GM12878 (cell line): ENCODE measurements at regions not wholly inside any gene's neighbourhood (a gene's known extent, or its start where the extent isn't known, plus 50 kb on each side); places are given as distances from the start of the nearest gene placed in this dataset.

Source experiments
- ATAC-seq: fragments of 200-7000 bp; cut with Tn5 transposase; 3 replicates; pipeline ENCODE4 v1.9.1; 2020; ENCODE audit warnings: mild to moderate bottlenecking, moderate library complexity
- BruUV-seq: library from RNA; stranded (reverse); fragments of 400-500 nt; replicated peaks from 2 replicates; lab custom pipeline; 2021; lab: Mats Ljungman, UMichigan
- CTCF ChIA-PET: fragments of 300-600 bp; sonication (Branson Sonifier 250); formaldehyde crosslinking; extraction: SDS; loops from one replicate; lab custom pipeline; 2021; ENCODE audit warnings: inconsistent platforms; lab: Yijun Ruan, JAX
- POLR2A ChIA-PET: fragments of 350-600 bp; formaldehyde crosslinking; extraction: SDS; loops from one replicate; lab custom pipeline; 2021; ENCODE audit warnings: inconsistent platforms; lab: Charles Lee
- RAD21 ChIA-PET: fragments of 300-600 bp; sonication (Branson Sonifier 250); formaldehyde crosslinking; loops from one replicate; lab custom pipeline; 2023; ENCODE audit warnings: antibody characterized with exemption; ENCODE audit not compliant: unreplicated experiment; lab: Charles Lee
- SMC1A ChIA-PET: fragments of 300-600 bp; sonication (Branson Sonifier 250); formaldehyde crosslinking; loops from one replicate; lab custom pipeline; 2023; ENCODE audit not compliant: unreplicated experiment, uncharacterized antibody; lab: Charles Lee
- DNase-seq: peaks from one replicate; pipeline ENCODE4 v3.0.0-alpha.2; 2011; ENCODE audit warnings: low read depth, low spot score
- FAIRE-seq: peaks from 3 replicates; lab custom pipeline; 2011; peaks lifted over from hg19 to GRCh38; lab: Jason Lieb, UNC
- H2AFZ ChIP-seq: 2 replicates; pipeline ENCODE4 v1.6.0; 2011; ENCODE audit warnings: low read depth, low read length, control low read depth; ENCODE audit not compliant: control insufficient read depth
- H3K27ac ChIP-seq: 2 replicates; pipeline ENCODE4 v1.5.1; 2011; ENCODE audit warnings: control low read depth; ENCODE audit not compliant: control insufficient read depth, insufficient read depth
- H3K27me3 ChIP-seq, 2 experiments: replicated peaks in 1 of 2; 2 replicates each; pipeline versions ENCODE4 v1.6.0 to v1.6.1; 2011; ENCODE audit warnings: low read length in 1 of 2; ENCODE audit not compliant: control insufficient read depth in 2 of 2, insufficient read depth in 2 of 2
- H3K36me3 ChIP-seq, 2 experiments: 2 replicates each; pipeline ENCODE4 v1.5.1; 2011; ENCODE audit warnings: low read length in 1 of 2; ENCODE audit not compliant: control insufficient read depth in 2 of 2, insufficient read depth in 2 of 2
- H3K4me1 ChIP-seq: 2 replicates; pipeline ENCODE4 v1.6.1; 2011; ENCODE audit warnings: mild to moderate bottlenecking, low read length, moderate library complexity, mixed read lengths; ENCODE audit not compliant: control insufficient read depth, insufficient read depth
- H3K4me2 ChIP-seq: 2 replicates; pipeline ENCODE4 v1.6.0; 2011; ENCODE audit warnings: control low read depth; ENCODE audit not compliant: control insufficient read depth, insufficient read depth
- H3K4me3 ChIP-seq: fragments of 200-600 bp; sonication (generic); 2 replicates; pipeline ENCODE4 v1.5.1; 2016
- H3K79me2 ChIP-seq: 2 replicates; pipeline ENCODE4 v1.6.0; 2011; ENCODE audit warnings: low read length; ENCODE audit not compliant: control insufficient read depth, insufficient read depth
- H3K9ac ChIP-seq: 2 replicates; pipeline ENCODE4 v1.8.0; 2011; ENCODE audit warnings: low read length, control low read depth, mixed read lengths; ENCODE audit not compliant: control insufficient read depth, insufficient read depth
- H3K9me3 ChIP-seq: replicated peaks from 3 replicates; pipeline ENCODE4 v1.5.1; 2011; ENCODE audit warnings: mild to moderate bottlenecking, low read length; ENCODE audit not compliant: control insufficient read depth, insufficient read depth
- H4K20me1 ChIP-seq: 2 replicates; pipeline ENCODE4 v1.6.0; 2011; ENCODE audit not compliant: control insufficient read depth, insufficient read depth
- BCL11A ChIP-seq: IDR thresholded peaks from 2 replicates; pipeline ENCODE4 v1.6.1; 2011; ENCODE audit warnings: low read depth, low read length
- CHD1 ChIP-seq: IDR thresholded peaks from 2 replicates; pipeline ENCODE4 v1.6.1; 2012; ENCODE audit warnings: low read depth, low read length, improper control_type of control experiment
- CHD4 ChIP-seq: fragments of 200-600 bp; sonication (generic); IDR thresholded peaks from 2 replicates; pipeline ENCODE4 v1.6.1; 2016; ENCODE audit warnings: mild to moderate bottlenecking
- CTCF ChIP-seq, 3 experiments: IDR thresholded peaks in 2 of 3; conservative IDR thresholded peaks in 1 of 3; 2 replicates each; pipeline ENCODE4 v1.5.1; 2011; ENCODE audit warnings: low read depth in 3 of 3, low read length in 3 of 3, mild to moderate bottlenecking in 3 of 3, control low read depth in 2 of 3, moderate library complexity in 2 of 3, inconsistent platforms in 1 of 3, mixed read lengths in 1 of 3; ENCODE audit not compliant: control insufficient read depth in 2 of 3, insufficient read depth in 1 of 3; ENCODE audit errors: extremely low read depth in 1 of 3
- DPF2 ChIP-seq: fragments of 450-650 bp; IDR thresholded peaks from 2 replicates; pipeline ENCODE4 v1.6.1; 2017; ENCODE audit warnings: mild to moderate bottlenecking
- E2F4 ChIP-seq: IDR thresholded peaks from 2 replicates; pipeline ENCODE4 v1.6.1; 2012; ENCODE audit warnings: low read depth, low read length, improper control_type of control experiment
- MYC ChIP-seq: IDR thresholded peaks from 2 replicates; pipeline ENCODE4 v1.6.1; 2011; ENCODE audit warnings: mild to moderate bottlenecking, low read length, moderate library complexity, inconsistent platforms; ENCODE audit not compliant: insufficient read depth, insufficient replicate concordance, insufficient read length, severe bottlenecking
- POLR2AphosphoS5 ChIP-seq: IDR thresholded peaks from 2 replicates; pipeline ENCODE4 v1.6.1; 2011; ENCODE audit warnings: mild to moderate bottlenecking, low read length, inconsistent platforms
- RAD21 ChIP-seq: IDR thresholded peaks from 2 replicates; pipeline ENCODE4 v1.6.1; 2011; ENCODE audit warnings: mild to moderate bottlenecking, low read depth, low read length, moderate library complexity; ENCODE audit not compliant: insufficient read depth
- SIN3A ChIP-seq: IDR thresholded peaks from 2 replicates; pipeline ENCODE4 v1.6.1; 2012; ENCODE audit warnings: low read depth, low read length, improper control_type of control experiment
- STAT1 ChIP-seq: fragments of 450-650 bp; conservative IDR thresholded peaks from 2 replicates; pipeline ENCODE4 v1.6.1; 2014; ENCODE audit warnings: antibody characterized with exemption, mild to moderate bottlenecking
- TCF12 ChIP-seq: IDR thresholded peaks from 2 replicates; pipeline ENCODE4 v1.6.1; 2011; ENCODE audit warnings: low read depth, mild to moderate bottlenecking, low read length
- TCF7 ChIP-seq: IDR thresholded peaks from 2 replicates; pipeline ENCODE4 v1.6.1; 2014; ENCODE audit warnings: antibody characterized with exemption, borderline replicate concordance
- ZNF217 ChIP-seq: fragments of 450-650 bp; IDR thresholded peaks from 2 replicates; pipeline ENCODE4 v1.6.1; 2017; ENCODE audit warnings: antibody characterized with exemption, mild to moderate bottlenecking
- WGBS: methylation state at CpG from one replicate; pipeline ENCODE4 v1.1.6; 2016; ENCODE audit warnings: low lambda C conversion rate; ENCODE audit not compliant: insufficient replicate concordance, insufficient coverage; ENCODE audit errors: missing lambda C conversion rate; 5-methylcytosine and 5-hydroxymethylcytosine counted together
- in situ Hi-C: fragments of 300-500 bp; cut with MboI; formaldehyde crosslinking; loops from 9 replicates; pipeline ENCODE4 v1.14.3; 2018; ENCODE audit warnings: mixed read lengths
- intact Hi-C: fragments of 100-400 bp; cut with micrococcal nuclease; formaldehyde crosslinking; loops from one replicate; pipeline ENCODE4 v1.14.2; 2022; ENCODE audit not compliant: unreplicated experiment
- TF ChIP-seq, protein P1 (sequence below): IDR thresholded peaks from 2 replicates; pipeline ENCODE4 v1.6.1; 2012; ENCODE audit warnings: low read length, inconsistent platforms

DNA sequence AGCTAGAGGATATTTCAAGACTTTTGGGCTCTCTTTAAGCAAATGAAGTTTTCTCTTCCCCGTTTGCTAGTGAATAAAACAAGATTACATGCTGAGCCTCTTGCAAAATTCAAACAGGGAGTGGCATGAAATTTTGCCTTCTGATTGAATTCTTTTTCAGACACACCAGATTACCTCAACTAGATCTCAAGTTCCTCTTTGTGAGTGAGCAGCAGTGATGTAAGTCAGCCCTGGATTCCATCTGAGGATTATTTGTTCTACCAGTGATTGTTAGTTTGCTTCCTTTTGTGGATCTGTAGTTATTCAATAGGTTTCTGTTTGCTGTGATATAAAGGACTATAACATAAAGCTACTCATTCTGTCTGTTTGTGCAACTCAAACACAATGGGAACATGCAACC, 407.7 kb downstream of the LMO7 start:
- Histone ChIP-seq H3K9ac (no peak overlapping the region), H2AFZ (no peak overlapping the region), H3K79me2 (no peaks in the 10 kb centered on the region), H3K36me3 (no peaks in the 10 kb centered on the region), H3K27me3 (no peaks in the 10 kb centered on the region), H3K27ac (no peak overlapping the region), H3K9me3 (no peaks in the 10 kb centered on the region), H3K4me2 (no peak overlapping the region), H3K4me1 (no peaks in the 10 kb centered on the region), H3K4me3 (no peak overlapping the region), H4K20me1 (no peaks in the 10 kb centered on the region)
- in situ Hi-C loops (no loop called here), intact Hi-C loops (no loop called here)
- ChIA-PET CTCF (interaction anchor here (0.6 kb wide), 1 partner anchor 393 kb away, joined by 4 read pairs; no protein-coding TSS in a partner anchor), SMC1A (no interaction called here), POLR2A (no interaction called here), RAD21 (no interaction called here)
- BruUV-seq = no TSS peak
- TF ChIP-seq STAT1 (no peak), POLR2AphosphoS5 (no peak), TCF7 (no peak), RAD21 (no peak), DPF2 (no peak), CHD4 (no peak), E2F4 (no peak), ZNF217 (no peak), SIN3A (no peak), TCF12 (no peak), BCL11A (no peak), CHD1 (no peak), MYC (no peak), CTCF (IDR thresholded peaks at IDR 0.05 in 2 of 3, conservative IDR thresholded peaks at IDR 0.05 in 1 of 3; ENCODE audit: control insufficient read depth in 2 of 3, extremely low read depth in 1 of 3, insufficient read depth in 1 of 3, low read depth in 3 of 3, low read length in 3 of 3) (no peak)
- TF ChIP-seq, protein P1, sequence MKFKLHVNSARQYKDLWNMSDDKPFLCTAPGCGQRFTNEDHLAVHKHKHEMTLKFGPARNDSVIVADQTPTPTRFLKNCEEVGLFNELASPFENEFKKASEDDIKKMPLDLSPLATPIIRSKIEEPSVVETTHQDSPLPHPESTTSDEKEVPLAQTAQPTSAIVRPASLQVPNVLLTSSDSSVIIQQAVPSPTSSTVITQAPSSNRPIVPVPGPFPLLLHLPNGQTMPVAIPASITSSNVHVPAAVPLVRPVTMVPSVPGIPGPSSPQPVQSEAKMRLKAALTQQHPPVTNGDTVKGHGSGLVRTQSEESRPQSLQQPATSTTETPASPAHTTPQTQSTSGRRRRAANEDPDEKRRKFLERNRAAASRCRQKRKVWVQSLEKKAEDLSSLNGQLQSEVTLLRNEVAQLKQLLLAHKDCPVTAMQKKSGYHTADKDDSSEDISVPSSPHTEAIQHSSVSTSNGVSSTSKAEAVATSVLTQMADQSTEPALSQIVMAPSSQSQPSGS = no peak
- DNase-seq (no peak), FAIRE-seq (no peak), ATAC-seq (no peak)
- WGBS = 0% methylated on average over 1 of the region's 1 CpG
